Liver (tissue), 8 donors: ENCODE measurements at regions not wholly inside any gene's neighbourhood (a gene's known extent, or its start where the extent isn't known, plus 50 kb on each side); places are given as distances from the start of the nearest gene placed in this dataset.

Experiments used
- DNase-seq: peaks from one replicate; pipeline ENCODE4 v3.0.0-alpha.2; 2017; ENCODE audit warnings: low spot score
- H3K27ac ChIP-seq, 2 donors: one replicate each; pipeline ENCODE4 v1.7.0; 2013; ENCODE audit warnings: inconsistent platforms in 2 of 2, low read length in 2 of 2, control low read depth in 1 of 2, low read depth in 1 of 2, mild to moderate bottlenecking in 1 of 2
- H3K27me3 ChIP-seq, 4 donors: one replicate each; pipeline versions ENCODE4 v1.6.1 to v1.7.0; 2013; ENCODE audit warnings: low read length in 3 of 4, inconsistent platforms in 1 of 4, mild to moderate bottlenecking in 1 of 4, moderate library complexity in 1 of 4; ENCODE audit not compliant: control insufficient read depth in 4 of 4, insufficient read depth in 4 of 4
- H3K36me3 ChIP-seq, 4 donors: one replicate each; pipeline versions ENCODE4 v1.6.1 to v1.7.0; 2013; ENCODE audit warnings: low read length in 3 of 4, mild to moderate bottlenecking in 3 of 4, low read depth in 1 of 4, moderate library complexity in 1 of 4; ENCODE audit not compliant: control insufficient read depth in 4 of 4, insufficient read depth in 3 of 4
- H3K4me1 ChIP-seq, 4 donors: one replicate each; pipeline versions ENCODE4 v1.6.1 to v1.7.0; 2013; ENCODE audit warnings: low read length in 3 of 4, mild to moderate bottlenecking in 3 of 4, moderate library complexity in 1 of 4; ENCODE audit not compliant: control insufficient read depth in 4 of 4, insufficient read depth in 4 of 4
- H3K4me3 ChIP-seq, 3 donors: one replicate each; pipeline versions ENCODE4 v1.6.1 to v1.7.0; 2013; ENCODE audit warnings: low read length in 3 of 3, control low read depth in 1 of 3, low read depth in 1 of 3, mild to moderate bottlenecking in 1 of 3
- H3K9ac ChIP-seq, 2 donors: one replicate each; pipeline ENCODE4 v1.7.0; 2013; ENCODE audit warnings: low read length in 2 of 2, mild to moderate bottlenecking in 2 of 2, moderate library complexity in 2 of 2, control low read depth in 1 of 2, low read depth in 1 of 2
- H3K9me3 ChIP-seq, 4 donors: one replicate each; pipeline versions ENCODE4 v1.6.1 to v1.7.0; 2013; ENCODE audit warnings: low read length in 3 of 4; ENCODE audit not compliant: control insufficient read depth in 4 of 4
- ATF3 ChIP-seq: IDR thresholded peaks from 2 replicates; pipeline ENCODE4 v1.6.1; 2016; ENCODE audit warnings: antibody characterized with exemption
- CTCF ChIP-seq: fragments of 150-350 bp; IDR thresholded peaks from 2 replicates; pipeline ENCODE4 v1.5.1; 2017; ENCODE audit warnings: improper control_type of control experiment, low read depth, low read length; ENCODE audit not compliant: missing input control
- EGR1 ChIP-seq, 2 donors: IDR thresholded peaks; 2 replicates each; pipeline ENCODE4 v1.6.1; 2016 to 2018; ENCODE audit warnings: antibody characterized with exemption in 2 of 2, low read depth in 2 of 2
- FOXA1 ChIP-seq: IDR thresholded peaks from 2 replicates; pipeline ENCODE4 v1.6.1; 2016; ENCODE audit warnings: antibody characterized with exemption
- FOXA2 ChIP-seq: IDR thresholded peaks from 2 replicates; pipeline ENCODE4 v1.6.1; 2016; ENCODE audit warnings: antibody characterized with exemption
- GABPA ChIP-seq, 2 donors: IDR thresholded peaks in 1 of 2; conservative IDR thresholded peaks in 1 of 2; 2 replicates each; pipeline ENCODE4 v1.6.1; 2016; ENCODE audit warnings: antibody characterized with exemption in 2 of 2, mild to moderate bottlenecking in 1 of 2, moderate library complexity in 1 of 2
- HNF4A ChIP-seq, 2 donors: conservative IDR thresholded peaks; 2 replicates each; pipeline ENCODE4 v1.6.1; 2016; ENCODE audit warnings: antibody characterized with exemption in 2 of 2, mild to moderate bottlenecking in 2 of 2
- HNF4G ChIP-seq: IDR thresholded peaks from 2 replicates; pipeline ENCODE4 v1.6.1; 2016; ENCODE audit warnings: antibody characterized with exemption
- JUND ChIP-seq, 2 donors: IDR thresholded peaks; 2 replicates each; pipeline ENCODE4 v1.6.1; 2016; ENCODE audit warnings: antibody characterized with exemption in 2 of 2
- MAX ChIP-seq: IDR thresholded peaks from 2 replicates; pipeline ENCODE4 v1.6.1; 2016; ENCODE audit warnings: antibody characterized with exemption
- NR2F2 ChIP-seq: IDR thresholded peaks from 2 replicates; pipeline ENCODE4 v1.6.1; 2016; ENCODE audit warnings: antibody characterized with exemption
- RAD21 ChIP-seq, 2 donors: IDR thresholded peaks; 2 replicates each; pipeline ENCODE4 v1.6.1; 2016; ENCODE audit warnings: antibody characterized with exemption in 2 of 2, mild to moderate bottlenecking in 2 of 2
- REST ChIP-seq: IDR thresholded peaks from 2 replicates; pipeline ENCODE4 v1.6.1; 2016; ENCODE audit warnings: antibody characterized with exemption, mild to moderate bottlenecking
- RXRA ChIP-seq, 2 donors: IDR thresholded peaks; 2 replicates each; pipeline ENCODE4 v1.6.1; 2017 to 2018; ENCODE audit warnings: antibody characterized with exemption in 2 of 2, mild to moderate bottlenecking in 1 of 2
- SP1 ChIP-seq: IDR thresholded peaks from 2 replicates; pipeline ENCODE4 v1.6.1; 2018; ENCODE audit warnings: antibody characterized with exemption, mild to moderate bottlenecking
- TAF1 ChIP-seq: conservative IDR thresholded peaks from 2 replicates; pipeline ENCODE4 v1.6.1; 2016; ENCODE audit warnings: antibody characterized with exemption, mild to moderate bottlenecking
- YY1 ChIP-seq: IDR thresholded peaks from 2 replicates; pipeline ENCODE4 v1.6.1; 2016; ENCODE audit warnings: antibody characterized with exemption, mild to moderate bottlenecking
- ZBTB33 ChIP-seq: IDR thresholded peaks from 2 replicates; pipeline ENCODE4 v1.6.1; 2016; ENCODE audit warnings: antibody characterized with exemption
- WGBS: extraction: QIAGEN DNeasy Blood & Tissue Kit; methylation state at CpG from one replicate; pipeline ENCODE4 v1.1.7; 2013; 5-methylcytosine and 5-hydroxymethylcytosine counted together
- donor health status: healthy.
- donor health status: healthy.
- donor health status: healthy.
- donor health status: healthy.
- donor health status: healthy.

- H3K27me3 ChIP-seq = peaks cover 0 to 2% (median 0%) of the 10 kb centered on the region in 4 donors
- H3K4me1 ChIP-seq = no peaks in the 10 kb centered on the region
- H3K27ac ChIP-seq = no peak overlapping the region
- no peak overlapping the region for H3K4me3 ChIP-seq
- TF ChIP-seq MAX (no peak), JUND (IDR thresholded peaks at IDR 0.05) (no peak), RAD21 (IDR thresholded peaks at IDR 0.05) (no peak), FOXA2 (no peak), CTCF (no peak), SP1 (no peak), ATF3 (no peak), ZBTB33 (no peak), TAF1 (no peak), EGR1 (IDR thresholded peaks at IDR 0.05; ENCODE audit: low read depth in 2 of 2) (no peak), GABPA (IDR thresholded peaks at IDR 0.05 in 1 of 2, conservative IDR thresholded peaks at IDR 0.05 in 1 of 2) (no peak), NR2F2 (no peak), HNF4G (no peak), RXRA (IDR thresholded peaks at IDR 0.05) (no peak), HNF4A (conservative IDR thresholded peaks at IDR 0.05) (no peak), REST (no peak), YY1 (no peak), FOXA1 (no peak)
- H3K9me3 ChIP-seq = no peaks in the 10 kb centered on the region
- 58% methylated on average over 14 of the region's 14 CpGs for WGBS
- DNase-seq = no peak
- no peaks in the 10 kb centered on the region for H3K36me3 ChIP-seq
- H3K9ac ChIP-seq = no peak overlapping the region
Measured at GRCh38 chr4:174086829-174087799, 196.4 kb downstream of the FBXO8 start.
